K562 (cell line): ENCODE measurements at regions not wholly inside any gene's neighbourhood (a gene's known extent, or its start where the extent isn't known, plus 50 kb on each side); places are given as distances from the start of the nearest gene placed in this dataset.

ENCODE experiments used
- ATAC-seq: fragments of 200-7000 bp; cut with Tn5 transposase; 3 replicates; pipeline ENCODE4 v1.9.1; 2020; ENCODE audit warnings: moderate library complexity
- BruUV-seq: library from RNA; stranded (reverse); fragments of 400-500 nt; replicated peaks from 2 replicates; lab custom pipeline; 2021; lab: Mats Ljungman, UMichigan
- CTCF ChIA-PET: fragments of 300-600 bp; formaldehyde crosslinking; extraction: SDS; loops from one replicate; lab custom pipeline; 2021; ENCODE audit warnings: low intra/inter-chr PET ratio; lab: Yijun Ruan, JAX
- POLR2A ChIA-PET: fragments of 300-600, 350-650 bp; sonication (Branson Sonifier 250); formaldehyde crosslinking; extraction: SDS; loops from one replicate; lab custom pipeline; 2021; ENCODE audit warnings: antibody characterized with exemption, inconsistent platforms; lab: Yijun Ruan, JAX
- DNase-seq, 4 experiments: peaks; one replicate each; pipeline versions ENCODE4 v3.0.0 to v3.0.0-alpha.2; 2011 to 2018; ENCODE audit warnings: low spot score in 3 of 4, mixed read lengths in 3 of 4; ENCODE audit errors: extremely low read depth in 1 of 4
- FAIRE-seq: peaks from 2 replicates; lab custom pipeline; 2011; peaks lifted over from hg19 to GRCh38; lab: Jason Lieb, UNC
- H2AFZ ChIP-seq: 2 replicates; pipeline ENCODE4 v1.6.0; 2011; ENCODE audit warnings: low read depth, low read length, control low read depth, inconsistent platforms
- H3K27ac ChIP-seq: fragments of 200-600 bp; 3 replicates; pipeline ENCODE4 v1.8.0; 2011; ENCODE audit warnings: low read depth, mild to moderate bottlenecking, control low read depth, inconsistent platforms, low read length, moderate library complexity, mixed read lengths; ENCODE audit errors: extremely low read depth
- H3K27me3 ChIP-seq, 2 experiments: fragments of 300-600 bp in 1 of 2; 2 replicates in 1 of 2; 3 replicates in 1 of 2; pipeline versions ENCODE4 v1.6.0 to v1.8.0; 2011; ENCODE audit warnings: inconsistent platforms in 2 of 2, low read length in 2 of 2, mild to moderate bottlenecking in 1 of 2, mixed read lengths in 1 of 2, moderate library complexity in 1 of 2; ENCODE audit not compliant: control insufficient read depth in 2 of 2, insufficient read depth in 2 of 2
- H3K36me3 ChIP-seq: fragments of 300-600 bp; 3 replicates; pipeline ENCODE4 v1.8.0; 2011; ENCODE audit warnings: mild to moderate bottlenecking, low read length, inconsistent platforms; ENCODE audit not compliant: control insufficient read depth, insufficient read depth
- H3K4me1 ChIP-seq, 2 experiments: fragments of 200-600 bp in 1 of 2; replicated peaks in 1 of 2; 2 replicates in 1 of 2; 3 replicates in 1 of 2; pipeline versions ENCODE4 v1.5.1 to v1.8.0; 2011; ENCODE audit warnings: inconsistent platforms in 2 of 2, low read length in 2 of 2, mild to moderate bottlenecking in 1 of 2, mixed read lengths in 1 of 2, moderate library complexity in 1 of 2; ENCODE audit not compliant: control insufficient read depth in 2 of 2, insufficient read depth in 2 of 2
- H3K4me2 ChIP-seq: 2 replicates; pipeline ENCODE4 v1.6.1; 2011; ENCODE audit warnings: low read length, control low read depth, inconsistent platforms, mixed read lengths; ENCODE audit not compliant: insufficient read depth
- H3K4me3 ChIP-seq: fragments of 200-600 bp; sonication (generic), shearing (Covaris generic); 2 replicates; pipeline ENCODE4 v1.5.1; 2016; ENCODE audit warnings: control low read depth, inconsistent platforms
- H3K79me2 ChIP-seq: fragments of 200-600 bp; 3 replicates; pipeline ENCODE4 v1.8.0; 2011; ENCODE audit warnings: low read length, inconsistent platforms; ENCODE audit not compliant: control insufficient read depth, insufficient read depth
- H3K9ac ChIP-seq, 2 experiments: 2 replicates each; pipeline versions ENCODE4 v1.6.0 to v1.6.1; 2011; ENCODE audit warnings: low read depth in 2 of 2, low read length in 2 of 2, control low read depth in 1 of 2, inconsistent platforms in 1 of 2, mild to moderate bottlenecking in 1 of 2, mixed read lengths in 1 of 2; ENCODE audit not compliant: insufficient read depth in 1 of 2
- H3K9me1 ChIP-seq: one replicate; pipeline ENCODE4 v1.6.0; 2011; ENCODE audit warnings: inconsistent platforms, mild to moderate bottlenecking, low read length, moderate library complexity; ENCODE audit not compliant: control insufficient read depth, insufficient read depth
- H3K9me3 ChIP-seq: replicated peaks from 2 replicates; pipeline ENCODE4 v1.5.1; 2011; ENCODE audit warnings: low read depth, low read length, inconsistent platforms; ENCODE audit not compliant: control insufficient read depth, insufficient read depth
- H4K20me1 ChIP-seq: replicated peaks from 2 replicates; pipeline ENCODE4 v1.6.1; 2011; ENCODE audit warnings: low read length, inconsistent platforms, mixed read lengths; ENCODE audit not compliant: control insufficient read depth, insufficient read depth
- ARID1B ChIP-seq: fragments of 450-650 bp; IDR thresholded peaks from 2 replicates; pipeline ENCODE4 v1.6.1; 2016; ENCODE audit warnings: antibody characterized with exemption, mild to moderate bottlenecking, inconsistent platforms
- CXXC5 ChIP-seq: fragments of 250-450 bp; sonication (Bioruptor Pico); IDR thresholded peaks from 2 replicates; pipeline ENCODE4 v1.8.0; 2022; ENCODE audit warnings: inconsistent platforms, mild to moderate bottlenecking, moderate library complexity
- ELF4 ChIP-seq: fragments of 450-650 bp; formaldehyde crosslinking; IDR thresholded peaks from 2 replicates; pipeline ENCODE4 v1.4.0; 2022; ENCODE audit warnings: missing genetic modification characterization
- FOXA3 ChIP-seq, 2 experiments: fragments of 450-650 bp in 1 of 2; sonication (generic) in 1 of 2; formaldehyde crosslinking; IDR thresholded peaks in 1 of 2; conservative IDR thresholded peaks in 1 of 2; 2 replicates each; pipeline versions ENCODE4 v1.4.0 to v1.8.0; 2020 to 2022; ENCODE audit warnings: mild to moderate bottlenecking in 2 of 2, missing genetic modification reagents in 1 of 2
- HMBOX1 ChIP-seq: sonication (generic); IDR thresholded peaks from 2 replicates; pipeline ENCODE4 v1.6.1; 2016
- HNRNPH1 ChIP-seq: fragments of 200-400 bp; formaldehyde crosslinking; optimal IDR thresholded peaks from 2 replicates; pipeline ENCODE3; 2017; ENCODE audit warnings: low read depth, mild to moderate bottlenecking, low read length, moderate library complexity
- HOXB6 ChIP-seq: fragments of 250-450 bp; sonication (Bioruptor Pico); IDR thresholded peaks from 2 replicates; pipeline ENCODE4 v1.5.1; 2022; ENCODE audit warnings: mild to moderate bottlenecking, borderline replicate concordance
- IFI16 ChIP-seq: fragments of 250-450 bp; sonication (Bioruptor Pico); IDR thresholded peaks from 2 replicates; pipeline ENCODE4 v2.1.2; 2022; ENCODE audit warnings: mild to moderate bottlenecking, inconsistent platforms
- IRF2 ChIP-seq: sonication (generic); formaldehyde crosslinking; IDR thresholded peaks from 2 replicates; pipeline ENCODE4 v1.8.1; 2022; ENCODE audit warnings: mild to moderate bottlenecking, missing genetic modification reagents
- NCOA6 ChIP-seq: fragments of 450-650 bp; IDR thresholded peaks from 2 replicates; pipeline ENCODE4 v1.6.1; 2017; ENCODE audit warnings: mild to moderate bottlenecking
- NKRF ChIP-seq: fragments of 450-650 bp; IDR thresholded peaks from 2 replicates; pipeline ENCODE4 v1.6.1; 2016; ENCODE audit warnings: borderline replicate concordance
- SPI1 ChIP-seq: IDR thresholded peaks from 2 replicates; pipeline ENCODE4 v1.6.1; 2011; ENCODE audit warnings: low read depth, low read length, control low read depth, borderline replicate concordance
- YBX1 ChIP-seq: fragments of 450-650 bp; IDR thresholded peaks from 2 replicates; pipeline ENCODE4 v1.7.1; 2016; ENCODE audit warnings: mild to moderate bottlenecking
- ZNF143 ChIP-seq: sonication (generic); formaldehyde crosslinking; IDR thresholded peaks from 2 replicates; pipeline ENCODE4 v1.9.0; 2022; ENCODE audit warnings: mild to moderate bottlenecking, missing genetic modification reagents
- in situ Hi-C: fragments of 300-500 bp; cut with MboI; formaldehyde crosslinking; loops from 4 replicates; pipeline ENCODE4 v1.15.0; 2018; ENCODE audit warnings: inconsistent platforms, mixed read lengths
- intact Hi-C: fragments of 100-400 bp; cut with micrococcal nuclease; formaldehyde crosslinking; loops from 2 replicates; pipeline ENCODE4 v1.14.2; 2022

GRCh38 chr10:62585211-62585775 is 211.1 kb downstream of the ZNF365 start (continued):
- no peak for TF ChIP-seq ZNF143 (CRISPR knock-in tag)
- TF ChIP-seq HMBOX1 = no peak
- no peak for TF ChIP-seq HOXB6 (CRISPR knock-in tag)
- no peak for TF ChIP-seq FOXA3 (CRISPR knock-in tag; conservative IDR thresholded peaks at IDR 0.05 in 1 of 2, IDR thresholded peaks at IDR 0.05 in 1 of 2)
- TF ChIP-seq, all 486 proteins: peak for 0

- ATAC-seq = no peak
- BruUV-seq = no TSS peak
- in situ Hi-C loops = loop anchor here (25.0 kb wide), 1 partner anchor 1150 kb away; no protein-coding TSS in a partner anchor
- TF ChIP-seq SPI1 (no peak), ARID1B (no peak), IFI16 (CRISPR knock-in tag) (no peak), CXXC5 (CRISPR knock-in tag) (no peak), ELF4 (no peak), NKRF (no peak), NCOA6 (no peak), HNRNPH1 (no peak), IRF2 (CRISPR knock-in tag) (no peak), ZNF143 (CRISPR knock-in tag) (no peak), YBX1 (no peak)
These were observed 212.8 kb downstream of the ZNF365 start for GRCh38 chr10:62587011-62587410.

More at GRCh38 chr10:62587011-62587410, 212.8 kb downstream of the ZNF365 start:
- no peak overlapping the region for H3K4me2 ChIP-seq
- H3K9ac ChIP-seq = no peak overlapping the region
- no peaks in the 10 kb centered on the region for H4K20me1 ChIP-seq
- H3K79me2 ChIP-seq = no peaks in the 10 kb centered on the region
- FAIRE-seq (no peak), DNase-seq (no peak)
- H3K4me3 ChIP-seq = no peak overlapping the region
- intact Hi-C loops = no loop called here
- POLR2A ChIA-PET = no interaction called here
- H3K9me1 ChIP-seq = no peaks in the 10 kb centered on the region
- no peaks in the 10 kb centered on the region; a peak in 1 of 5 replicates for H3K27me3 ChIP-seq
- CTCF ChIA-PET = no interaction called here
- no peaks in the 10 kb centered on the region for H3K4me1 ChIP-seq
- H3K9me3 ChIP-seq = no peaks in the 10 kb centered on the region
- no peak overlapping the region for H2AFZ ChIP-seq
- no peak overlapping the region for H3K27ac ChIP-seq
- no peaks in the 10 kb centered on the region for H3K36me3 ChIP-seq
